ENCODE measurements at regions not wholly inside any gene's neighbourhood (a gene's known extent, or its start where the extent isn't known, plus 50 kb on each side); places are given as distances from the start of the nearest gene placed in this dataset.
"Not testable (repeated sequence)": the region's sequence is repeated elsewhere in the genome, so short reads cannot be mapped to it uniquely, and the experiment has no call there.

DNA sequence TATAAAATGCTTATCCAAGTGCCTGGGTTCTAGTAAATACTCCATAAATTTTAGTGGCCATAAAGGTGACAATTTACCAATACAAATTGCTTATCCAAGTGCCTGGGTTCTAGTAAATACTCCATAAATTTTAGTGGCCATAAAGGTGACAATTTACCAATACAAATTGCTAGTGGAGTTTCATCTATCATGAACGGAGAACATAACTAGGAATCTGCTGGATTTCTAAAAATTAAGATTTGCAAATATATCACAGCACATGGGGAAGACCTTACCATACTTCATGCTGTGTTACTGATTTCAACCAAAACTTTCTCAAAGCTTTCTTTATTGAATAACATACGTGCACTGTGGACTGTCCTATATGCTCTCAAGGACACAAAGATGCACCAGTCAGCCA, 1631.4 kb upstream of the FLRT2 start:
- no CpG with 5 or more reads among the region's 2 CpGs for WGBS (ENCODE audit: extremely low coverage, insufficient coverage, insufficient read length)

DNA sequence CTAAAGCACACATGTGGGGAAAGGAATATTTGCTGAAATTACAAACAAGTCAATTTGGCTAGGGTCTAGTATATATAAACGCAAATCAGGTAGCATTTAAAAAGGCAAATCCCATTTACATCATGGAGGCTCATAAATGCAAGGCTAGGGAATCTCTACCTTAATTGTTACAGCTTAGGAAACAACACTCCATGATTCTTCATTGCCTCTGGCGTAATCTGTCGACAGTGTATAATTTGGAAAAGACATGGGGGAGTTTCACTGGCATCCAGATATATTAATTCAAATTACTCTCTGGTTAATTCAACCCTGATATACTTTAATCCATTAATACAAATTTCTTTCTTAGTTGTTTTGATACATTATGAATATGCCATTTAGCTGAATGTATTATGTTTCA, 1630.2 kb upstream of the FLRT2 start:
- H3K79me2 ChIP-seq (ENCODE audit: control insufficient read depth, insufficient read depth, low read length, poor library complexity), result no peaks in the 10 kb centered on the region
- no peak overlapping the region for H3K23ac ChIP-seq (ENCODE audit: low read length)
- no peaks in the 10 kb centered on the region for H3K4me1 ChIP-seq (ENCODE audit: control insufficient read depth in 1 of 2, insufficient read depth in 2 of 2, low read length in 2 of 2)
- no peak overlapping the region for H2AK5ac ChIP-seq (ENCODE audit: low read length)
- no peaks in the 10 kb centered on the region for H3K27me3 ChIP-seq (ENCODE audit: insufficient read depth, low read length)
- no peak overlapping the region for H3K4ac ChIP-seq (ENCODE audit: low read depth, low read length)
- no peaks in the 10 kb centered on the region for H3K36me3 ChIP-seq (ENCODE audit: control insufficient read depth in 1 of 2, insufficient read depth in 2 of 2, low read length in 2 of 2)
- no peak overlapping the region for H2BK12ac ChIP-seq (ENCODE audit: low read length)
- no peak overlapping the region for H3K9ac ChIP-seq (ENCODE audit: low read length)
- H2AFZ ChIP-seq (ENCODE audit: insufficient read depth, low read length, poor library complexity), result no peak overlapping the region
- no peak overlapping the region for H2BK120ac ChIP-seq (ENCODE audit: insufficient read depth, low read length, poor library complexity)
- no peak overlapping the region for H4K8ac ChIP-seq (ENCODE audit: low read depth, low read length)
- no peak overlapping the region for H3K18ac ChIP-seq (ENCODE audit: low read length)
- H3K4me3 ChIP-seq (ENCODE audit: low read depth, low read length), result no peak overlapping the region
- H3K9me3 ChIP-seq (ENCODE audit: insufficient read depth, low read depth, low read length), result no peaks in the 10 kb centered on the region
- H3K27ac ChIP-seq (ENCODE audit: low read depth, low read length), result no peak overlapping the region
- H3K4me2 ChIP-seq (ENCODE audit: low read length), result no peak overlapping the region
- no peak for DNase-seq
- no peak overlapping the region for H2BK5ac ChIP-seq (ENCODE audit: low read depth, low read length, poor library complexity)
- WGBS (ENCODE audit: extremely low coverage, insufficient coverage, insufficient read length), result no CpG with 5 or more reads among the region's 3 CpGs
- no peak overlapping the region for H4K12ac ChIP-seq (ENCODE audit: low read depth, low read length)
- no peak overlapping the region for H4K91ac ChIP-seq (ENCODE audit: low read depth, low read length)
- H3K79me1 ChIP-seq (ENCODE audit: low read length), result no peaks in the 10 kb centered on the region
- no peak overlapping the region for H3K14ac ChIP-seq (ENCODE audit: low read length)

More for the DNA sequence above, 1631.4 kb upstream of the FLRT2 start:
- not testable (repeated sequence) for H3K79me1 ChIP-seq (ENCODE audit: low read length); DNase-seq; H3K79me2 ChIP-seq (ENCODE audit: control insufficient read depth, insufficient read depth, low read length, poor library complexity); H3K18ac ChIP-seq (ENCODE audit: low read length); H3K9ac ChIP-seq (ENCODE audit: low read length); H3K9me3 ChIP-seq (ENCODE audit: insufficient read depth, low read depth, low read length); H3K27ac ChIP-seq (ENCODE audit: low read depth, low read length); H4K8ac ChIP-seq (ENCODE audit: low read depth, low read length); H3K14ac ChIP-seq (ENCODE audit: low read length); H4K12ac ChIP-seq (ENCODE audit: low read depth, low read length); H3K4ac ChIP-seq (ENCODE audit: low read depth, low read length); H2AK5ac ChIP-seq (ENCODE audit: low read length); H2BK120ac ChIP-seq (ENCODE audit: insufficient read depth, low read length, poor library complexity); H2BK12ac ChIP-seq (ENCODE audit: low read length); H3K4me3 ChIP-seq (ENCODE audit: low read depth, low read length); H3K4me1 ChIP-seq (ENCODE audit: control insufficient read depth in 1 of 2, insufficient read depth in 2 of 2, low read length in 2 of 2); H3K23ac ChIP-seq (ENCODE audit: low read length); H3K36me3 ChIP-seq (ENCODE audit: control insufficient read depth in 1 of 2, insufficient read depth in 2 of 2, low read length in 2 of 2); H3K27me3 ChIP-seq (ENCODE audit: insufficient read depth, low read length); H2BK5ac ChIP-seq (ENCODE audit: low read depth, low read length, poor library complexity); H2AFZ ChIP-seq (ENCODE audit: insufficient read depth, low read length, poor library complexity); H4K91ac ChIP-seq (ENCODE audit: low read depth, low read length); H3K4me2 ChIP-seq (ENCODE audit: low read length)

DNA sequence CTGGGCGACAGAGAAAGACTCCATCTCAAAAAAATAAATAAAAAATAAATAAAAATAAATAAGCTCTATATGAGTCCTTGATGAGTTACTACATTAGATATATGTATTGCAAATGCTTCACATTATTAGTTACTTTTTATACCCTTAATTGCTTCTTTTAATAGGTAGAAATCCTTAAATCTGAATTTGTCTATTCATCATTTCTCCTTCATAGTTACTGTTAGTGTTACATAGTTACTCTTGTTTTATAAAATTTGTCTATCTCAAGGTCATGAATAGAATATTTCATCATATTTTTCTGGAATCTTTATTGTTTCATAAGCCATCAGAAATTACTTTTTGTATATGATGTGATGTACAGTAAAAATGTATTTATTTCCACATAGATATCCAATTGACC, 1624.8 kb upstream of the FLRT2 start:
- Histone ChIP-seq H3K79me2 (ENCODE audit: control insufficient read depth, insufficient read depth, low read length, poor library complexity) (no peaks in the 10 kb centered on the region), H3K18ac (ENCODE audit: low read length) (no peak overlapping the region), H3K4me3 (ENCODE audit: low read depth, low read length) (no peak overlapping the region), H2BK12ac (ENCODE audit: low read length) (no peak overlapping the region), H3K36me3 (ENCODE audit: control insufficient read depth in 1 of 2, insufficient read depth in 2 of 2, low read length in 2 of 2) (no peaks in the 10 kb centered on the region), H3K9ac (ENCODE audit: low read length) (no peak overlapping the region), H3K4me2 (ENCODE audit: low read length) (no peak overlapping the region), H2AFZ (ENCODE audit: insufficient read depth, low read length, poor library complexity) (no peak overlapping the region), H2AK5ac (ENCODE audit: low read length) (no peak overlapping the region), H3K27ac (ENCODE audit: low read depth, low read length) (no peak overlapping the region), H2BK120ac (ENCODE audit: insufficient read depth, low read length, poor library complexity) (no peak overlapping the region), H4K8ac (ENCODE audit: low read depth, low read length) (no peak overlapping the region), H3K23ac (ENCODE audit: low read length) (no peak overlapping the region), H3K9me3 (ENCODE audit: insufficient read depth, low read depth, low read length) (no peaks in the 10 kb centered on the region), H3K27me3 (ENCODE audit: insufficient read depth, low read length) (no peaks in the 10 kb centered on the region), H2BK5ac (ENCODE audit: low read depth, low read length, poor library complexity) (no peak overlapping the region), H3K79me1 (ENCODE audit: low read length) (no peaks in the 10 kb centered on the region), H4K12ac (ENCODE audit: low read depth, low read length) (no peak overlapping the region), H4K91ac (ENCODE audit: low read depth, low read length) (no peak overlapping the region), H3K14ac (ENCODE audit: low read length) (no peak overlapping the region), H3K4ac (ENCODE audit: low read depth, low read length) (no peak overlapping the region), H3K4me1 (ENCODE audit: control insufficient read depth in 1 of 2, insufficient read depth in 2 of 2, low read length in 2 of 2) (no peaks in the 10 kb centered on the region)
- no peak for DNase-seq
- no CpG with 5 or more reads among the region's 1 CpG for WGBS (ENCODE audit: extremely low coverage, insufficient coverage, insufficient read length)

- H3K9me3 ChIP-seq (ENCODE audit: insufficient read depth, low read depth, low read length), result no peaks in the 10 kb centered on the region
- no peak overlapping the region for H3K4ac ChIP-seq (ENCODE audit: low read depth, low read length)
- H3K14ac ChIP-seq (ENCODE audit: low read length), result no peak overlapping the region
- no peaks in the 10 kb centered on the region for H3K36me3 ChIP-seq (ENCODE audit: control insufficient read depth in 1 of 2, insufficient read depth in 2 of 2, low read length in 2 of 2)
- no peak overlapping the region for H3K4me3 ChIP-seq (ENCODE audit: low read depth, low read length)
- no peak overlapping the region for H2AFZ ChIP-seq (ENCODE audit: insufficient read depth, low read length, poor library complexity)
- no peak overlapping the region for H4K91ac ChIP-seq (ENCODE audit: low read depth, low read length)
- H3K79me2 ChIP-seq (ENCODE audit: control insufficient read depth, insufficient read depth, low read length, poor library complexity), result no peaks in the 10 kb centered on the region
- H3K79me1 ChIP-seq (ENCODE audit: low read length), result no peaks in the 10 kb centered on the region
- no peak overlapping the region for H3K23ac ChIP-seq (ENCODE audit: low read length)
- H3K18ac ChIP-seq (ENCODE audit: low read length), result no peak overlapping the region
- no CpG with 5 or more reads among the region's 3 CpGs for WGBS (ENCODE audit: extremely low coverage, insufficient coverage, insufficient read length)
- H3K27me3 ChIP-seq (ENCODE audit: insufficient read depth, low read length), result no peaks in the 10 kb centered on the region
- H4K12ac ChIP-seq (ENCODE audit: low read depth, low read length), result no peak overlapping the region
- H3K9ac ChIP-seq (ENCODE audit: low read length), result no peak overlapping the region
- H2BK5ac ChIP-seq (ENCODE audit: low read depth, low read length, poor library complexity), result no peak overlapping the region
- no peak for DNase-seq
- H3K27ac ChIP-seq (ENCODE audit: low read depth, low read length), result no peak overlapping the region
- no peak overlapping the region for H2AK5ac ChIP-seq (ENCODE audit: low read length)
- no peak overlapping the region for H2BK12ac ChIP-seq (ENCODE audit: low read length)
- H4K8ac ChIP-seq (ENCODE audit: low read depth, low read length), result no peak overlapping the region
- no peaks in the 10 kb centered on the region for H3K4me1 ChIP-seq (ENCODE audit: control insufficient read depth in 1 of 2, insufficient read depth in 2 of 2, low read length in 2 of 2)
- H2BK120ac ChIP-seq (ENCODE audit: insufficient read depth, low read length, poor library complexity), result no peak overlapping the region
- H3K4me2 ChIP-seq (ENCODE audit: low read length), result no peak overlapping the region
Observed at GRCh38 chr14:83908419-83908818, 1621.5 kb upstream of the FLRT2 start.
